PC-9 (cell line): ENCODE measurements at regions not wholly inside any gene's neighbourhood (a gene's known extent, or its start where the extent isn't known, plus 50 kb on each side); places are given as distances from the start of the nearest gene placed in this dataset.

ENCODE experiments used
- EZH2 ChIP-seq: fragments of 200-600 bp; sonication (generic); IDR thresholded peaks from 2 replicates; pipeline ENCODE4 v1.8.0; 2017; ENCODE audit warnings: antibody characterized with exemption, low read depth
- TF ChIP-seq, protein P1 (sequence below): fragments of 200-600 bp; sonication (generic); conservative IDR thresholded peaks from 2 replicates; pipeline ENCODE4 v1.6.1; 2017; ENCODE audit warnings: mixed run types, antibody characterized with exemption, mild to moderate bottlenecking, moderate library complexity

DNA sequence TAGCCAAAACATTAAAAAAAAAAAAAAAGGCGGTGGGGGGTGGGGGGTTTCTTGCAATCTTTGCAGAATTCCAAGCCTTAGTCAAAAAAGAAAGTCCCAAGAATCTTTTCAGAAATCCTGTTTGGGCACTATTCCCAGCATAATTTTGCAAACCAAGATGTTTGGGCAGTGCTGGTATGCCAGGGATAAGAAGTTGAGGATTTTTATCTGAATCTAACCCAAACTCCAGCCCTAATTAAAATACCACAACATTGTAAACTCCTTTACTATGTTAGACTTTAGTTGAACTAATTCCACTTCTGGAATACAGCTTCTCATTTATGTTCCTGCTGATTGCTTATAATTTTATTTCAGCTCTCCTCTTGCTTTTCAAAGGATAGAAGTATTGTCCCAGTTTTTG, 504.1 kb upstream of the ADGRL2 start:
- TF ChIP-seq, protein P1, sequence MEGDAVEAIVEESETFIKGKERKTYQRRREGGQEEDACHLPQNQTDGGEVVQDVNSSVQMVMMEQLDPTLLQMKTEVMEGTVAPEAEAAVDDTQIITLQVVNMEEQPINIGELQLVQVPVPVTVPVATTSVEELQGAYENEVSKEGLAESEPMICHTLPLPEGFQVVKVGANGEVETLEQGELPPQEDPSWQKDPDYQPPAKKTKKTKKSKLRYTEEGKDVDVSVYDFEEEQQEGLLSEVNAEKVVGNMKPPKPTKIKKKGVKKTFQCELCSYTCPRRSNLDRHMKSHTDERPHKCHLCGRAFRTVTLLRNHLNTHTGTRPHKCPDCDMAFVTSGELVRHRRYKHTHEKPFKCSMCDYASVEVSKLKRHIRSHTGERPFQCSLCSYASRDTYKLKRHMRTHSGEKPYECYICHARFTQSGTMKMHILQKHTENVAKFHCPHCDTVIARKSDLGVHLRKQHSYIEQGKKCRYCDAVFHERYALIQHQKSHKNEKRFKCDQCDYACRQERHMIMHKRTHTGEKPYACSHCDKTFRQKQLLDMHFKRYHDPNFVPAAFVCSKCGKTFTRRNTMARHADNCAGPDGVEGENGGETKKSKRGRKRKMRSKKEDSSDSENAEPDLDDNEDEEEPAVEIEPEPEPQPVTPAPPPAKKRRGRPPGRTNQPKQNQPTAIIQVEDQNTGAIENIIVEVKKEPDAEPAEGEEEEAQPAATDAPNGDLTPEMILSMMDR = no peak
- TF ChIP-seq EZH2 = no peak
